Cardiac septum (tissue), 1 donor: ENCODE measurements at regions not wholly inside any gene's neighbourhood (a gene's known extent, or its start where the extent isn't known, plus 50 kb on each side); places are given as distances from the start of the nearest gene placed in this dataset.
"Not testable (repeated sequence)": the region's sequence is repeated elsewhere in the genome, so short reads cannot be mapped to it uniquely, and the experiment has no call there.

Source experiments
- DNase-seq: peaks from one replicate; pipeline ENCODE4 v3.0.0-alpha.2; 2020; ENCODE audit warnings: low spot score
- intact Hi-C: fragments of 100-400 bp; cut with DNase I; formaldehyde crosslinking; loops from one replicate; pipeline ENCODE4 v1.14.0; 2022
- donor health status: DM: no; HTN: no; CAD: no.

DNA sequence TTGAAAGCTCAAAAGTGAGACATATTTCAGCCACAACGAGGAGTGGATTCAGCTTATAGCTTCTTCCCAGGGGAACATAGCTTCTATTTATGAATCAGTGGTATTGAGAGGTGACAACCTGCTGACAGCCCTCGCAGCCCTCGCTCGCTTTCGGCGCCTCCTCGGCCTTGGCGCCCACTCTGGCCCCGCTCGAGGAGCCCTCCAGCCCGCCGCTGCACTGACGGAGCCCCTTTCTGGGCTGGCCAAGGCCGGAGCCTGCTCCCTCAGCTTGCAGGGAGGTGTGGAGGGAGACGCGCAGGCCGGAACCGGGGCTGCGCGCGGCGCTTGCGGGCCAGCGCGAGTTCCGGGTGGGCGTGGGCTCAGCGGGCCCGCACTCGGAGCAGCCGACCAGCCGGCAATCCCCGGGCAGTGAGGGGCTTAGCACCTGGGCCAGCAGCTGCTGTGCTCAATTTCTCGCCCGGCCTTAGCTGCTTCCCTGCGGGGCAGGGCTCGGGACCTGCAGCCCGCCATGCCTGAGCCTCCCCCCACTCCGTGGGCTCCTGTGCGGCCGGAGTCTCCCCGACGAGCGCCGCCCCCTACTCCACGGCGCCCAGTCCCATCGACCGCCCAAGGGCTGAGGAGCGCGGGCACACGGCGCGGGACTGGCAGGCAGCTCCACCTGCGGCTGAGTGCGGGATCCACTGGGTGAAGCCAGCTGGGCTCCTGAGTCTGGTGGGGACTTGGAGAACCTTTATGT lies 207.9 kb upstream of the RFX3 start:
- not testable (repeated sequence) for DNase-seq
- intact Hi-C loops: loop anchor here (5.0 to 10.0 kb wide), 3 partner anchors 201 to 604 kb away; no protein-coding TSS in a partner anchor

DNA sequence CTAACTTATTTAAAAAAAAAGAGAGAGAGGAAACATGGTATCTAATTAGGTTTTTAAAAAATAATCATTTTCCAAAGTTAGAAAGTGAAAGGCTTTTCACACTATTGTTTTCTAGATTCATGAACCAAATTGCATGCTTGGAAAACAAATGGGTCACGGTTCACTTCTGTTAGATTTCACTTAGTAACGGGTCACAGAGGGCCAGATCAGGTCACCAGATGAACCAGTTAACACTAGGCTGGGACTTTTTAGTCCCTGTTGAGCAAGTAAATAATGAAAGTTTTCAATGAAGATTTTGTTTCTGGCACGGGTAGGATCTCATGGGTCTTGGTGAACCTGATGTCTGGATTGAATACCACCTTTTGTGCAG lies 207.2 kb upstream of the RFX3 start:
- no peak for DNase-seq
- intact Hi-C loops: loop anchor here (5.0 to 10.0 kb wide), 3 partner anchors 201 to 604 kb away; no protein-coding TSS in a partner anchor

DNA sequence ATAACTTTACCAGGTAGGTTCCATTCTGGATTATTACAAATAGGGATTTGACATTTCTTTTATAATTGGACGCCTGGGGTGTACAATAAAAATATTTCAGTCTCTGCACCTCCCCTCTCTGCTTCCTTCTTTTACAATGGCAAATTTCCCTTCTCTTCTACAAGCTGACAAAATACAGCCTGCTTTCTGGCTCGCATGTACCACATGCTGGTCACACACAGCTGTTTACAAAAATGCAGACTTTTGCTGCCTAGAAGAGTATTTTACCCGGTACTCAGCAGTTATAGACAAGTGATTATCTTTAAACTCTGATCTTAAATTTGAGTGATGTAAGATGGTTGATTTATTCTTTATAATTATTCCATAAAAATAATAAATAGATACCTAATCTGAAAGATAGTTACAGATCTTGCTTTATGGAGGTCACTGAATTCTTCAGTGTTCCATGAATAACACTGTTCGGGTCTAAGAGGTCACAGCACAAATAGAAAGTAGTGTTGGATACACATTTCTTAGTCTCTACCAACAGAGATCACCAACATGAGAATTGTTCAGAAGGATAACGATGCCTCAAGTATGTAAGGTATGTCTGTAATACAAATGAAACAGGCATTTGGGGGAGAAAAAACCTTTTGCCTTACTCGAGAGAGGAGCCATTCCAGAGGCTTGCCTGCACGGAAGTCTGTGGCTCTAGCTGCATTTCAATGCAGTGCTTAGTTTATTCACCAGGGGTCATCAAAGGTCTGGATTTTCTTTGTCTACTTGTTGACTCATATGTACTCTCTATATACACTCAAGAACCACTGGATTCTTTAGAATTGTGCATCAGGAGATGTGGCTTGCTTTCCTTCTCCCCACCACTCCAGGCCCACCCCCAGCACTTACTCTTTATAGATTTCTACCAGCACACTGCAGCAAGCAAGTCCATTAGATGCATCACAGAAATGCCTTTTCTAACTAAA lies 206.6 kb upstream of the RFX3 start:
- intact Hi-C loops: loop anchor here (5.0 to 10.0 kb wide), 3 partner anchors 200 to 605 kb away; no protein-coding TSS in a partner anchor
- no peak for DNase-seq

GRCh38 chr9:3730511-3730922 lies 204.7 kb upstream of the RFX3 start:
- no peak for DNase-seq

GRCh38 chr9:3721096-3721495 lies 195.3 kb upstream of the RFX3 start:
- intact Hi-C loops: no loop called here
- DNase-seq: no peak

More at GRCh38 chr9:3730511-3730922, 204.7 kb upstream of the RFX3 start:
- intact Hi-C loops: loop anchor here (5.0 to 10.0 kb wide), 3 partner anchors 198 to 607 kb away; no protein-coding TSS in a partner anchor

- no peak for DNase-seq
- intact Hi-C loops: no loop called here
Observed at GRCh38 chr9:3719286-3719685, 193.5 kb upstream of the RFX3 start.

DNA sequence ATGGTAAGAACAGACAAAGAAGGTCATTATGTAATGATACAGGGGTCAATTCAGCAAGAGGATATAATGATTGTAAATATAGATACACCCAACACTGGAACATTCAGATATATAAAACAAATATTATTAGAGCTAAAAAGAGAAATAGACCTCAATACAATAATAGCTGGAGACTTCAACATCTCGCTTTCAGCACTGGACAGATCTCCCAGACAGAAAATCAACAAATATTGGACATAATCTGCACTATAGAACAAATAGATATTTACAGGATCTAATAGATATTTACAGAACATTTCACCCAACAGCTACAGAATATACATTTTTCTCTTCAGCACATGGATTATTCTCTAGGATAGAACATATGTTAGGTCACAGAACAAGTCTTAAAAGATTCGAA lies 190.6 kb upstream of the RFX3 start:
- intact Hi-C loops: no loop called here
- DNase-seq: no peak

DNA sequence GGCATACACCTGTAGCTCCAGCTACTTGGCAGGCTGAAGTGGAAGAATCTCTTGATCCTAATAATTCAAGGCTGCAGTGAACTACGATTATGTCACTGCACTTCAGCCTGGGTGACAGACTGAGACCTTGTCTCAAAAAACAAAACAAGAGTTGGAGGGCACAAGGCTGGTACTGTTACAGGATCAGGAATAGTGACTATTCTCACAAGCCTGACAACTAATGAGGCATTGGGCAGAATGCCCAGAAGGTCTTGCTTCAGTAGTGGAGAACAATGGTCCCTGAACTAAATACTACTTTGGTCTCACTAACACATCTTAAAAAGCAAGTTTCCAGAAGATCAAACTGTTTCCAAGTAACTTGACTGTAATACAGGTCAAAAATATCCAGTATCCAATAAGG lies 182.9 kb upstream of the RFX3 start:
- no peak for DNase-seq

DNA sequence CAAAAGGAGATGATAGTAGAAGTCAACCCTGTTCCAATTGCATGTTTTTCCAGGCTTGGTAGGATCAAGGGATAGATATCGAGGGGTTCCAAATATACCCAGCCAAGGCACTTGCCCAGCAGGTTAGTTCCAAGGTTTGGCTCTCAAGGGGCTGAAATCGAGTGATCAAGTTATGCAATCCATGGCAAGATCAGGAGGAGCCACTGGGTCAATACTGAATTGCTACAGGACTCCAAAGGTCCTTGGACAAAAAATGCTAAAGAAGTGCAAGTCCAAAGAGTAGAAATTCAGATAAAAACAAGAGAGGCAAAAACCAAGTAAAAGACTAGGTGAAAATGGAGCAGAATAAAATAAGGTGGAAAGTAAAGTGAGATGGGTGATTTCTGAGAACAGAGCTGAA lies 179.1 kb upstream of the RFX3 start:
- intact Hi-C loops: no loop called here

More for the DNA sequence above, 182.9 kb upstream of the RFX3 start:
- intact Hi-C loops: no loop called here

GRCh38 chr9:3700772-3701171 lies 175.0 kb upstream of the RFX3 start:
- intact Hi-C loops: no loop called here

More for the DNA sequence above, 179.1 kb upstream of the RFX3 start:
- no peak for DNase-seq

DNA sequence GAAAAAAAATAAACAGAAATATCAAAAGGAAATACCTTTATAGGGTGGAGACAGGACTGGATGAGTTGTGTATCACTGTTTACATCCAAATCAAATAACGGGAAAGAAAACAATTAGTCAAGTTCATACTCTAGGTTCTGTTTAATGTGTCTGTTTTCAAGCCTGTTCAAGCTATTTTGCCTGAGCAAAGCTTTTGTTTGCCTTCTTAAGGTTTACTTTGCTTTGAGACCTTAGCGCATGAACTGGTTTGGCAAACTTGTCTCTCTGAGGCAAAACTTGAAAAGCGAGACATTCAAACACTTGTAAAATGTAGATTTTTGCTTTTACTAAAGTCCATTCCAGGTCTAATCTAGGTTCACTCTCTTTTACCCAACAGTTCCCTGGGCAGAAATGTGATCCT lies 174.1 kb upstream of the RFX3 start:
- intact Hi-C loops: no loop called here
- no peak for DNase-seq

More at GRCh38 chr9:3700772-3701171, 175.0 kb upstream of the RFX3 start:
- DNase-seq: no peak

DNA sequence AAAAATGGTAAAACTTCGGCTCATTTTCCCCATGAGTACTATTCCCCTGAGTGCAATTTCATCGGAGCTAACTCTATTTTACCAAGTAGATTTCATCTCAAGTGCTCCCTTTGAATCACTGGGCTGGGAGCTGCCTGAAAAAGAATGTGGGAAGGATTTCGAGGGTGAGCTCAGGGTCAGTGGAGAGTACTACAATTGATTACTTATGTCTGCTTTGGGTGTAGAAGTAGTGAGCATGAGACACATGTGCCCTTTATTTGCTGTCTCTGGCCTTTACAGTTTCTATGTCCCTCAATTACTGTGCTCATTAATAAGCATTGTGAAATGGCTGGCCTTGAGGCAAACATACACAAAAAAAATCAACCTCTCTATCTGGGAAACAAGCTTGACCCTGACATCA lies 172.7 kb upstream of the RFX3 start:
- DNase-seq: no peak
- intact Hi-C loops: no loop called here

- intact Hi-C loops: no loop called here
Observed at GRCh38 chr9:3698076-3698475, 172.3 kb upstream of the RFX3 start.

GRCh38 chr9:3696368-3696767 lies 170.6 kb upstream of the RFX3 start:
- no peak for DNase-seq
- intact Hi-C loops: no loop called here

More at GRCh38 chr9:3698076-3698475, 172.3 kb upstream of the RFX3 start:
- no peak for DNase-seq

DNA sequence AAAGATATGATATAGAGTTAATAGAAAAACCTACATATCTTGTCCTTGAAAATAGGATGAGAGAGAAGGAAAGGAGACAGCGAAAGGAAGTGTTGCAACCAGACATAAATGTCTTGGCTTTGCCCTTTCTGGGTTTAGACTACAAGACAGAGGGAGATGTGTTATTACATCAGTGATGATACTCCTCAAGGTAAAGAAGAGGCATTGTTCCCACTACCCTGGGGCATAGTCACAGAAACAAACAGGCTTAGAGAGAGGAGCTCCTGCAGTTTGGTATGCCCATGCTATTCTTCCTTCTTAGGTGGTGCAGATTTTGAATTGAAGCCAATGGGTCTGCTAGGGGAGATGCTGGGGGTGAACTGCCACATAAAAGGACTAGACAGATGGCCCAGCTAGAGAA lies 166.8 kb upstream of the RFX3 start:
- no peak for DNase-seq
- intact Hi-C loops: no loop called here

- intact Hi-C loops: no loop called here
- DNase-seq: no peak
Observed at GRCh38 chr9:3689555-3689954, 163.8 kb upstream of the RFX3 start.

DNA sequence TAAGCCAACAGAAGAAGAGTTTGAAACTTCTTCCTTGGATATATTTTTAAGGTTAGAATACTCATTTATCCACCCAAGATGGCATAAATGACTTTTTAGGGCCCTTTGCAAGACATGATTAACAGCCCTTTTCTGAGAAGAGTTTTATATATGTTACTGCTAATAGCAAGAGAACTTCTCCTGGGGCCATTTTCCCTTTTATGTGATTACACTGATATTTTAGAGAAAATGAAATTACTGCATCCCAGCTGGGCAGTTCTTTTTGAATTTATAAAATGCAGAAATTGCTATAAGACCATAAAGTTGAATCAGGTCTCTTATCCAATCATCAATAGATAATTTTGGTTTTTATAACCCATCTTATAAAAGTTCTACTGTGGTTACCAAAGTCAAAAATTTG lies 161.3 kb upstream of the RFX3 start:
- DNase-seq: no peak
- intact Hi-C loops: no loop called here

GRCh38 chr9:3682186-3682585 lies 156.4 kb upstream of the RFX3 start:
- intact Hi-C loops: no loop called here
- DNase-seq: no peak

GRCh38 chr9:3677541-3677940 lies 151.7 kb upstream of the RFX3 start:
- intact Hi-C loops: no loop called here
- DNase-seq: no peak

DNA sequence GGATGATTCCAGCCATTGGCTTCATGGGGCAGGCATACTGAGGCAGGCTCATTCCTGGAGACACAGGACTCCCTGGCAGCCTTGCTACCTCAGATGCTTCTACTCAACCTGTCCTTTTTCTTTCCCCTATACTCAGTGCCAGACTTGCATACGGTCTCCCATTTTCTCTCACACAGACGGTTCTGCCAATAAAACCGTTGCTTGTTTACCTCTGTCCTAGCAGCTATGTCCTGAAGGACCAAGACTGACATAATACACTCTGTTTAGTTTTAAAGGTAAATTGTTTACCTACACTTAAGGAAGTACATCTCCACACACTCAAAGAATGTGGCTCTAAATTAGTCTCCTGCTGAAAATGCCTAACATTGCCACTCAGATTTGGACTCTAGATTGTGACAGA lies 151.0 kb upstream of the RFX3 start:
- intact Hi-C loops: no loop called here
- no peak for DNase-seq
